ENCODE measurements at regions not wholly inside any gene's neighbourhood (a gene's known extent, or its start where the extent isn't known, plus 50 kb on each side); places are given as distances from the start of the nearest gene placed in this dataset.
"Not testable (repeated sequence)": the region's sequence is repeated elsewhere in the genome, so short reads cannot be mapped to it uniquely, and the experiment has no call there.

GRCh38 chr2:145573608-145574007 is 1053.7 kb upstream of the ZEB2 start:
- no peak for DNase-seq (ENCODE audit: low read depth, low spot score)

GRCh38 chr2:145572238-145572637 is 1052.3 kb upstream of the ZEB2 start:
- DNase-seq (ENCODE audit: low read depth, low spot score) = no peak

GRCh38 chr2:145569108-145569507 is 1049.2 kb upstream of the ZEB2 start:
- no peak for DNase-seq (ENCODE audit: low read depth, low spot score)

- DNase-seq (ENCODE audit: low read depth, low spot score) = no peak
Observed at GRCh38 chr2:145563741-145564615, 1044.1 kb upstream of the ZEB2 start.

GRCh38 chr2:145561152-145561551 is 1041.2 kb upstream of the ZEB2 start:
- DNase-seq (ENCODE audit: low read depth, low spot score) = no peak

GRCh38 chr2:145558617-145559350 is 1038.9 kb upstream of the ZEB2 start:
- DNase-seq (ENCODE audit: low read depth, low spot score) = no peak

GRCh38 chr2:145555360-145555759 is 1035.4 kb upstream of the ZEB2 start:
- DNase-seq (ENCODE audit: low read depth, low spot score) = no peak

GRCh38 chr2:145551686-145552085 is 1031.8 kb upstream of the ZEB2 start:
- no peak for DNase-seq (ENCODE audit: low read depth, low spot score)

- DNase-seq (ENCODE audit: low read depth, low spot score) = no peak
Observed at GRCh38 chr2:145548479-145548878, 1028.6 kb upstream of the ZEB2 start.

GRCh38 chr2:145547620-145548019 is 1027.7 kb upstream of the ZEB2 start:
- DNase-seq (ENCODE audit: low read depth, low spot score) = no peak

GRCh38 chr2:145546091-145546490 is 1026.2 kb upstream of the ZEB2 start:
- no peak for DNase-seq (ENCODE audit: low read depth, low spot score)

GRCh38 chr2:145543856-145544255 is 1023.9 kb upstream of the ZEB2 start:
- no peak for DNase-seq (ENCODE audit: low read depth, low spot score)

- no peak for DNase-seq (ENCODE audit: low read depth, low spot score)
Observed at GRCh38 chr2:145543155-145543554, 1023.2 kb upstream of the ZEB2 start.

GRCh38 chr2:145541028-145541427 is 1021.1 kb upstream of the ZEB2 start:
- no peak for DNase-seq (ENCODE audit: low read depth, low spot score)

- no peak for DNase-seq (ENCODE audit: low read depth, low spot score)
Observed at GRCh38 chr2:145538661-145539350, 1018.9 kb upstream of the ZEB2 start.

- DNase-seq (ENCODE audit: low read depth, low spot score) = no peak
Observed at GRCh38 chr2:145530653-145531052, 1010.7 kb upstream of the ZEB2 start.

GRCh38 chr2:145524836-145525235 is 1004.9 kb upstream of the ZEB2 start:
- DNase-seq (ENCODE audit: low read depth, low spot score) = no peak

- no peak for DNase-seq (ENCODE audit: low read depth, low spot score)
Observed at GRCh38 chr2:145524303-145524702, 1004.4 kb upstream of the ZEB2 start.

GRCh38 chr2:145519254-145519653 is 999.3 kb upstream of the ZEB2 start:
- DNase-seq (ENCODE audit: low read depth, low spot score) = not testable (repeated sequence)

- DNase-seq (ENCODE audit: low read depth, low spot score) = no peak
Observed at GRCh38 chr2:145511946-145512345, 992.0 kb upstream of the ZEB2 start.

GRCh38 chr2:145503511-145503910 is 983.6 kb upstream of the ZEB2 start:
- no peak for DNase-seq (ENCODE audit: low read depth, low spot score)

- DNase-seq (ENCODE audit: low read depth, low spot score) = no peak
Observed at GRCh38 chr2:145501920-145502319, 982.0 kb upstream of the ZEB2 start.
